ENCODE measurements at regions not wholly inside any gene's neighbourhood (a gene's known extent, or its start where the extent isn't known, plus 50 kb on each side); places are given as distances from the start of the nearest gene placed in this dataset.
A peak's percentile ranks its signal among the peaks of the same experiment; 100 is the strongest.

DNA sequence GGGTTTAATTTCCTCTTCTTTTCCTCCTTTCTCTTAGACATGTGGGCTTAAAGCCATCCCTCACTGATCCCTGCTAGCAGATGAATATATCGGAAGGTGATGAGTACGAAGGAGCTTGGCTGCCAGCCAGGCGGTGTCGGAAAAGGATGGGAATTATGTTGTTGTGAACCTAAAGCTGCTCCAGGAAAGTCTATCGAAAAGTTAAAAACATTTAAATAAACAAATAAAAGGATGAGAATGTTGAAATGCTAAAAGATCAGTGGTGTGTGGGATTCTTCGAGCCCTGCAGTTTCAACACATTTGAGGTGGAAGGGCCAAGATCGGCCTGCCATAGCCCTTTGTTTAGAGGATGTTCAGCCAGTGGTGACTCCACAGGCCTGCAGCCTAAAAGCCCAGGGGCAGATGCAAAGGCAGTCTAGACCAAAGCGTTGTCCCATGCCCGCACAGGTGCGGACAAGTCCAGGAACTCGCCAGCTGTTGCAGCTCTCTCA, 107.9 kb downstream of the JCAD start:
- no peaks in the 10 kb centered on the region for H3K27me3 ChIP-seq
- no peaks in the 10 kb centered on the region for H3K9me3 ChIP-seq
- intact Hi-C loops (cut with DNase I; ENCODE audit: low total_unique reads) (no loop called here), in situ Hi-C loops (cut with MboI; ENCODE audit: low pct_ligation_motif_present in 1 of 4, low pct_unique_long_range_greater_than_20kb in 1 of 4, low sequenced_read_pairs in 3 of 4) (no loop called here)
- no peak overlapping the region for H3K4me3 ChIP-seq
- DNase-seq, result no peak
- no peak overlapping the region for H3K27ac ChIP-seq
- WGBS, 2 donors (ENCODE audit: low coverage in 1 of 2), result 85 to 86% methylated on average over 6 to 11 of the region's 11 CpGs
- no peaks in the 10 kb centered on the region for H3K36me3 ChIP-seq
- TF ChIP-seq EP300 (IDR thresholded peaks at IDR 0.05; ENCODE audit: low read depth) (no peak), POLR2AphosphoS5 (IDR thresholded peaks at IDR 0.05) (no peak), CTCF (IDR thresholded peaks at IDR 0.05) (no peak), POLR2A (IDR thresholded peaks at IDR 0.05) (no peak)
- peaks cover 0 to 11% (median 4%) of the 10 kb centered on the region in 4 donors for H3K4me1 ChIP-seq

GRCh38 chr10:29950391-29950790, 109.0 kb downstream of the JCAD start:
- no peak for DNase-seq

DNA sequence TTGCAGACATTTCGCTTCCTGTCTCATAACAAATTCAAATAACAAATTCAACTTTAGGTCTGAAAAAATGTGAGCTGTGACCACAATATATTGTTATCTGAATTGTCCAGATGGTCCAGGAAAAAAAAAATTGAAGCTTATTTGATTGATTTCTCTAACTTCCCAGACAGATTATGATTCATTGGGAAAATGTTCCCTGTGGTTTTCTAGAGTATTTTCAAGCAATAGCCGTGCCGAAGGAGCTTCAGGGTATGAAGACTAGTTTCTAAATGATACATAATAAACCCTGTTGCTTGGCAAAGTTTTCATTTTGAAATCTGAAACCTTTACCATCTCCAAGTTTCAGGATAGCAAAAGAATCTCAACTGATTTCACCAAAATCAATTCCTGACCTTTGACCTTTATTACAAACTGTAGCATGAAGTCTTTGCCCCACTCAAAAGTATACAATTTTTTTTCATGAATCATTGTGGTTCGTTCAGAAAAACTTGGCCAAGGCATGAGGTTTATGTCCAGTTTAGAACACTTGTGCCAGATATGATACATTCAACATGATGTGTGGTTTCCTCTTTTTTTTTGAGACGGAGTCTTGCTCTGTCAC, 109.9 kb downstream of the JCAD start:
- WGBS, 2 donors (ENCODE audit: low coverage in 1 of 2), result 53 to 71% methylated on average over 3 to 5 of the region's 5 CpGs
- Histone ChIP-seq H3K4me3 (no peak overlapping the region), H3K27ac (peak overlapping the region in 2 of 4 donors; percentile 46 to 71), H3K9me3 (no peaks in the 10 kb centered on the region), H3K27me3 (no peaks in the 10 kb centered on the region), H3K4me1 (peaks cover 0 to 11% (median 4%) of the 10 kb centered on the region in 4 donors), H3K36me3 (no peaks in the 10 kb centered on the region)
- TF ChIP-seq EP300 (IDR thresholded peaks at IDR 0.05; ENCODE audit: low read depth), result no peak
- TF ChIP-seq CTCF (IDR thresholded peaks at IDR 0.05), result no peak
- no peak for DNase-seq
- intact Hi-C loops (cut with DNase I; ENCODE audit: low total_unique reads), result no loop called here
- in situ Hi-C loops (cut with MboI; ENCODE audit: low pct_ligation_motif_present in 1 of 4, low pct_unique_long_range_greater_than_20kb in 1 of 4, low sequenced_read_pairs in 3 of 4), result no loop called here

More at GRCh38 chr10:29950391-29950790, 109.0 kb downstream of the JCAD start:
- TF ChIP-seq CTCF (IDR thresholded peaks at IDR 0.05) (no peak), POLR2AphosphoS5 (IDR thresholded peaks at IDR 0.05) (no peak), EP300 (IDR thresholded peaks at IDR 0.05; ENCODE audit: low read depth) (no peak), POLR2A (IDR thresholded peaks at IDR 0.05) (no peak)
- Histone ChIP-seq H3K4me1 (peaks cover 0 to 11% (median 4%) of the 10 kb centered on the region in 4 donors), H3K9me3 (no peaks in the 10 kb centered on the region), H3K4me3 (no peak overlapping the region), H3K36me3 (no peaks in the 10 kb centered on the region), H3K27me3 (no peaks in the 10 kb centered on the region), H3K27ac (no peak overlapping the region)
- intact Hi-C loops (cut with DNase I; ENCODE audit: low total_unique reads) (no loop called here), in situ Hi-C loops (cut with MboI; ENCODE audit: low pct_ligation_motif_present in 1 of 4, low pct_unique_long_range_greater_than_20kb in 1 of 4, low sequenced_read_pairs in 3 of 4) (no loop called here)
- WGBS, 2 donors (ENCODE audit: low coverage in 1 of 2), result 79 to 94% methylated on average over 2 to 5 of the region's 5 CpGs

GRCh38 chr10:29948881-29949355, 110.5 kb downstream of the JCAD start:
- DNase-seq, result no peak
- TF ChIP-seq EP300 (IDR thresholded peaks at IDR 0.05; ENCODE audit: low read depth), result no peak
- TF ChIP-seq POLR2A (IDR thresholded peaks at IDR 0.05), result no peak
- TF ChIP-seq CTCF (IDR thresholded peaks at IDR 0.05), result no peak
- TF ChIP-seq POLR2AphosphoS5 (IDR thresholded peaks at IDR 0.05), result no peak
- peak overlapping the region in 2 of 4 donors; percentile 46 to 71 for H3K27ac ChIP-seq
- H3K36me3 ChIP-seq, result no peaks in the 10 kb centered on the region
- no peaks in the 10 kb centered on the region for H3K27me3 ChIP-seq
- intact Hi-C loops (cut with DNase I; ENCODE audit: low total_unique reads), result no loop called here
- peaks cover 0 to 11% (median 4%) of the 10 kb centered on the region in 4 donors for H3K4me1 ChIP-seq
- in situ Hi-C loops (cut with MboI; ENCODE audit: low pct_ligation_motif_present in 1 of 4, low pct_unique_long_range_greater_than_20kb in 1 of 4, low sequenced_read_pairs in 3 of 4), result no loop called here
- H3K4me3 ChIP-seq, result no peak overlapping the region
- WGBS, 2 donors (ENCODE audit: low coverage in 1 of 2), result 82 to 87% methylated on average over 9 of the region's 9 CpGs
- no peaks in the 10 kb centered on the region for H3K9me3 ChIP-seq
